Activated CD4-positive, alpha-beta T cell treated with anti-CD3 and anti-CD28 coated beads for 36 hours (primary cell): ENCODE measurements at regions not wholly inside any gene's neighbourhood (a gene's known extent, or its start where the extent isn't known, plus 50 kb on each side); places are given as distances from the start of the nearest gene placed in this dataset.

Source experiments
- ATAC-seq: fragments of 200-7000 bp; cut with Tn5 transposase; one replicate; pipeline ENCODE4 v1.10.0; 2021; ENCODE audit warnings: mild to moderate bottlenecking, moderate library complexity
- CTCF ChIA-PET: fragments of 350-600 bp; sonication (Branson Sonifier 250); formaldehyde crosslinking; loops from one replicate; lab custom pipeline; 2021; ENCODE audit warnings: antibody characterized with exemption; lab: Charles Lee
- POLR2A ChIA-PET: fragments of 350-600 bp; sonication (Branson Sonifier 250); formaldehyde crosslinking; loops from one replicate; lab custom pipeline; 2021; ENCODE audit warnings: antibody characterized with exemption, inconsistent platforms; lab: Charles Lee
- DNase-seq: peaks from one replicate; pipeline ENCODE4 v3.0.0-alpha.2; 2020
- H3K27ac Mint-ChIP-seq: one replicate; pipeline ENCODE4 v1.8.0; 2021; ENCODE audit warnings: mixed read lengths
- H3K27me3 Mint-ChIP-seq: one replicate; pipeline ENCODE4 v1.8.0; 2021; ENCODE audit warnings: mixed read lengths
- H3K36me3 Mint-ChIP-seq: one replicate; pipeline ENCODE4 v1.8.0; 2021; ENCODE audit warnings: low read depth, mixed read lengths
- H3K4me1 Mint-ChIP-seq: one replicate; pipeline ENCODE4 v1.8.0; 2021; ENCODE audit warnings: mixed read lengths
- H3K4me3 Mint-ChIP-seq: one replicate; pipeline ENCODE4 v1.8.0; 2021; ENCODE audit warnings: mild to moderate bottlenecking, moderate library complexity, mixed read lengths
- H3K9me3 Mint-ChIP-seq: one replicate; pipeline ENCODE4 v1.8.0; 2021; ENCODE audit warnings: low read depth, mixed read lengths
- intact Hi-C, 2 experiments: fragments of 100-400 bp; cut with DNase I in 1 of 2; cut with micrococcal nuclease in 1 of 2; formaldehyde crosslinking; loops; one replicate each; pipeline versions ENCODE4 v1.14.2 to v1.15.1; 2022 to 2024; cut with DNase I, micrococcal nuclease

DNA sequence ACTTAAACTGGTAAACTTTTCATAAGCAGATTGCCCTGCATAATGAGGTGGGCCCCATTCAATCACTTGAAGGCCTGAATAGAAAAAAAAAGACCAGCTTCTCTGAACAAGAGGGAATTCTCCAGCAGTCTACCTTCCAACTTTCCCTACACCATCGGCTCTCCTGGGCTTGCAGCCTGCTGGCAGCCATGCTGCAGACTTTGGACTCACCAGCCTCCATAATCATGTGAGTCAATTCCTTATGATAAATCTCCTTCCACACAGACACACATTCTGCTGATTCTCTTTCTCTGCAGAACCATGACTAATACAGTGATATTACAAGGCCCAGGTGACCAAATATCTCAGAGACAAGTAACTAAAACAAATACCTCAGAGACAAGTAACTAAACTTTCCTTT, 113.8 kb upstream of the WDR17 start:
- DNase-seq (no peak), ATAC-seq (no peak)
- no peak overlapping the region for H3K4me3 Mint-ChIP-seq
- H3K27ac Mint-ChIP-seq = no peak overlapping the region
- H3K27me3 Mint-ChIP-seq = no peaks in the 10 kb centered on the region
- H3K4me1 Mint-ChIP-seq = no peaks in the 10 kb centered on the region
- POLR2A ChIA-PET = no interaction called here
- intact Hi-C loops = no loop called here
- no peaks in the 10 kb centered on the region for H3K36me3 Mint-ChIP-seq
- no peaks in the 10 kb centered on the region for H3K9me3 Mint-ChIP-seq
- CTCF ChIA-PET = interaction anchor here (0.5 to 0.7 kb wide), 2 partner anchors 56 to 791 kb away, joined by 3 read pairs; no protein-coding TSS in a partner anchor

DNA sequence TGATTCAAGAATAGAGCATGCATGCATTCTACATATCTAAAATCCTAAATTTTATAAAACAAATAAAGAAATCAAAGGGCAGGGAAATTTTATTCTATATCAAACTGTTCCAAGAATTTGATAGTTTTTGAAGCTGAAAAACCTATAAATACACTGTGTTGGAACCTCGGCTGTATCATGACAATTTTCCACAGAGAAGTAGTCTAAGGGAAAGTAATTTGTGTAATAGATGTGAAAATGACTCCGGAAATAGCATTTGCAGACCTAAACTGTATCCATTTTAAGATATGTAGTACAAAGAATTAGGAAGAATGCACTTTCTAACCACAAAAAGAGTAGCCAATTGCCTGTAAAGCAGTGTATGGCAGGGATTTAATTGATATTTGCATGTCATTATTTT, 112.5 kb upstream of the WDR17 start:
- ATAC-seq (no peak), DNase-seq (no peak)
- Mint-ChIP-seq H3K4me3 (no peak overlapping the region), H3K4me1 (no peaks in the 10 kb centered on the region), H3K36me3 (no peaks in the 10 kb centered on the region), H3K27ac (no peak overlapping the region), H3K9me3 (no peaks in the 10 kb centered on the region), H3K27me3 (peaks cover 3% of the 10 kb centered on the region)
- CTCF ChIA-PET = no interaction called here
- POLR2A ChIA-PET = no interaction called here
- intact Hi-C loops = no loop called here

DNA sequence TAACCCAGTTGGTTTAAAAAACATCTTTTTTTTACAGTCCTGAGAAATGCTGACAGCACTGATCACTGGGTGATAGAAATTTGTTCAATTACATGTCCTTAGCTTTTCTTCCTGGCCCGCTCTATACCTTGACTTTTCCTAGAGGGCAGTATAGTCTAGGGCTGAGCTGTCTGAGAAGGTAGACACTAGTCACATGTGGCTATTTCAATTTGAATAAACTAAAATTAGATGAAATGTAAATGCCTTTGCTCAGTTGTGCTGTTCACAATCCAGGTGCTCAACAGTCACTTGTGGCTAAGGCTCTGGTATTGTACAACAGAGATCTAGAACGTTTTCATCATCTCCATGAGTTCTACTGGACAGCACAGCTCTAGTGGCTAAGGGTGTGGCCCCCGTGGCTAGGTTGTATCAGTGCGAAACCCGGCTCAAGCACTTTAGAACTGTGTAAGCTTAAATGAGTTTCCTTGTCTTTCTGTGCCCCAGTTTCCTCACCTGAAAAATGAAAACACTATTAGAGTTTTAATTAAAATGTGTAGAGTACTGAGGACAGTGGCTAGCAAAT, 111.6 kb upstream of the WDR17 start:
- Mint-ChIP-seq H3K9me3 (no peaks in the 10 kb centered on the region), H3K4me1 (no peaks in the 10 kb centered on the region), H3K4me3 (no peak overlapping the region), H3K36me3 (no peaks in the 10 kb centered on the region), H3K27ac (no peak overlapping the region), H3K27me3 (peaks cover 4% of the 10 kb centered on the region)
- intact Hi-C loops = no loop called here
- POLR2A ChIA-PET = no interaction called here
- ATAC-seq = peak; percentile 53
- no peak for DNase-seq
- CTCF ChIA-PET = interaction anchor here (0.6 to 1.3 kb wide), 3 partner anchors 27 to 387 kb away, joined by 3 to 4 read pairs (median 3); no protein-coding TSS in a partner anchor

DNA sequence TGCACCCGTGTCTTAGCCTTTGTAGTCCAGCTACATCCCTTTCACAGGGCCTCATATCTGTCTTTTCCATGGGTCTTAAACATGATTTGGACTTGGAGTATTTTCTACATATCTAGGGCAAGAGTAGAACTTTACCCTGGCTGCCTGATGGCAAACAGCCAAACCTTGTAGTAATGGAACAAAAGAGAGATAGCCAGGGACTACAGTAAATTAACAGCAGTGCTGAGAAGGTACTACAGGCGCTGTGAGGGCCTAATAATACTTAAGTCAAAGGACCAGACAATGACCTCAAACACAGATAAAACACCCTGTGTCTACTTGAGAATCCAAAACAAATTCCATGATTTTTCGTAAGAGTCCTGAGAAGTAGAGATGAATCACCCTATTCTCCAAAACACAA, 111.0 kb upstream of the WDR17 start:
- no peaks in the 10 kb centered on the region for H3K9me3 Mint-ChIP-seq
- no peak for ATAC-seq
- POLR2A ChIA-PET = no interaction called here
- H3K27me3 Mint-ChIP-seq = peaks cover 7% of the 10 kb centered on the region
- CTCF ChIA-PET = interaction anchor here (1.3 kb wide), 1 partner anchor 386 kb away, joined by 4 read pairs; no protein-coding TSS in a partner anchor
- intact Hi-C loops = no loop called here
- no peak overlapping the region for H3K27ac Mint-ChIP-seq
- no peaks in the 10 kb centered on the region for H3K4me1 Mint-ChIP-seq
- no peak overlapping the region for H3K4me3 Mint-ChIP-seq
- DNase-seq = no peak
- no peaks in the 10 kb centered on the region for H3K36me3 Mint-ChIP-seq

DNA sequence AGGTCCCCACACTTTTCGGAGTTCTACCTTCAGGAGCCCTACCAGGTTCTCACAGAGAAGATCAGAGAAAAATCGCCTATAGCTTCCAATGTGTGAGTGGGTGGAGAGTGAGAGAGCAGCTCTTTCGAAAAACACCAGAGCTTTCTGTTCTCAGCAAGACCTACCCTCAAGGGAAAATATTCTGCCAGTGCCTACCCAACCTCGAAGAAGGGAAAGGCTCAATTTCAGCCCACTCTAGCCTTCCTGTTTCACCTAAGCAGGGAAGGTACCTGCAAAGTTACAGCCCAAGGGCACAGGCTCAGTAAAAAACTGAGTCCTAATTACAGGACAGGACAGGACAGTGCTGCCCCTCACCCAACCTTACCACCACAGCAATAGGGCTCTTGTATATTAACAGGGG, 104.0 kb upstream of the WDR17 start:
- ChIA-PET CTCF (interaction anchor here (1.1 kb wide), 1 partner anchor 27 kb away, joined by 3 read pairs; no protein-coding TSS in a partner anchor), POLR2A (no interaction called here)
- Mint-ChIP-seq H3K36me3 (no peaks in the 10 kb centered on the region), H3K27me3 (peaks cover 10% of the 10 kb centered on the region), H3K27ac (no peak overlapping the region), H3K4me1 (no peaks in the 10 kb centered on the region), H3K9me3 (no peaks in the 10 kb centered on the region), H3K4me3 (no peak overlapping the region)
- DNase-seq (no peak), ATAC-seq (no peak)
- intact Hi-C loops = no loop called here

DNA sequence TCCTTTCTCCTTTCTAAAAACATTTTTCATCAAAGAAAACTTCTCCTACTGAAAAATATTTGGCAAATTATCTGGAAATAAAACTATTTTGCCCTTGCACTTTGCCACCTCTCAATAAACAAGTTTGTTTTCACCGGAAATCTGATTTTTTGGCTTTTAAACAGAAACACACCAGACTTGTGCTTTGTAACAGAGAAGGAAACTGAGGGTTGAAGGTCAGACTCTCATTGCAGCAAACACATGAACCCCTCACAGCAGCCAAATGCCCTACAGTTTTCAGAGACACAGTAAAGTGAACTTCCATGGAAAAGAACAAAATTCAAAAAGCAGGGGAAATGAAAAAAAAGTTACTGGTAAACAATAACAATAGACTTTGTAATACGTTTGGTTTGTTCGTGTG, 95.6 kb upstream of the WDR17 start:
- POLR2A ChIA-PET = no interaction called here

DNA sequence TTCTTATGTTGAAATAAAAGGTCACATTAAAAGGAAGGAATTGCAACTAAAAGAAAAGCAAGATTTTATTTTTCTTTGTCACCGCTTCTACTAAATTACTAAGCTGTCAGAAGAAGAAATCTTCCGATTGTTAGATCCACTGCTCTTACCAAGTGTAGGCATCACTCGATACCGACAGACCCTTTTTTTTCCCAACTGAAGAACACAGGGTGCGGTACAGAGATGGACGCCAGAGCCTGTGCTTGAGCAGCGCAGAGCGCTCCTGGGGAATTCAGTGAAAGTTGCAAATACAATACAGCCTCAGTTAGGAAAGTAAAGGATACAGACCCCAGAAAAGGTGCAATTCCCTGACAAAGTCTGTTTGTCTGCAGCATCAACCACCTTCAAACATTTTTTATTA, 94.9 kb upstream of the WDR17 start:
- POLR2A ChIA-PET = no interaction called here
- intact Hi-C loops = no loop called here
- Mint-ChIP-seq H3K9me3 (peaks cover 3% of the 10 kb centered on the region), H3K27me3 (peaks cover 9% of the 10 kb centered on the region), H3K27ac (no peak overlapping the region), H3K4me3 (no peak overlapping the region), H3K36me3 (no peaks in the 10 kb centered on the region), H3K4me1 (no peaks in the 10 kb centered on the region)
- CTCF ChIA-PET = interaction anchor here (0.5 kb wide), 1 partner anchor 140 kb away, joined by 3 read pairs; no protein-coding TSS in a partner anchor
- no peak for ATAC-seq
- no peak for DNase-seq

More for the DNA sequence above, 95.6 kb upstream of the WDR17 start:
- DNase-seq (no peak), ATAC-seq (no peak)
- peaks cover 9% of the 10 kb centered on the region for H3K27me3 Mint-ChIP-seq
- H3K27ac Mint-ChIP-seq = no peak overlapping the region
- no peaks in the 10 kb centered on the region for H3K36me3 Mint-ChIP-seq
- intact Hi-C loops = no loop called here
- peaks cover 3% of the 10 kb centered on the region for H3K9me3 Mint-ChIP-seq
- CTCF ChIA-PET = no interaction called here
- H3K4me3 Mint-ChIP-seq = no peak overlapping the region
- no peaks in the 10 kb centered on the region for H3K4me1 Mint-ChIP-seq

DNA sequence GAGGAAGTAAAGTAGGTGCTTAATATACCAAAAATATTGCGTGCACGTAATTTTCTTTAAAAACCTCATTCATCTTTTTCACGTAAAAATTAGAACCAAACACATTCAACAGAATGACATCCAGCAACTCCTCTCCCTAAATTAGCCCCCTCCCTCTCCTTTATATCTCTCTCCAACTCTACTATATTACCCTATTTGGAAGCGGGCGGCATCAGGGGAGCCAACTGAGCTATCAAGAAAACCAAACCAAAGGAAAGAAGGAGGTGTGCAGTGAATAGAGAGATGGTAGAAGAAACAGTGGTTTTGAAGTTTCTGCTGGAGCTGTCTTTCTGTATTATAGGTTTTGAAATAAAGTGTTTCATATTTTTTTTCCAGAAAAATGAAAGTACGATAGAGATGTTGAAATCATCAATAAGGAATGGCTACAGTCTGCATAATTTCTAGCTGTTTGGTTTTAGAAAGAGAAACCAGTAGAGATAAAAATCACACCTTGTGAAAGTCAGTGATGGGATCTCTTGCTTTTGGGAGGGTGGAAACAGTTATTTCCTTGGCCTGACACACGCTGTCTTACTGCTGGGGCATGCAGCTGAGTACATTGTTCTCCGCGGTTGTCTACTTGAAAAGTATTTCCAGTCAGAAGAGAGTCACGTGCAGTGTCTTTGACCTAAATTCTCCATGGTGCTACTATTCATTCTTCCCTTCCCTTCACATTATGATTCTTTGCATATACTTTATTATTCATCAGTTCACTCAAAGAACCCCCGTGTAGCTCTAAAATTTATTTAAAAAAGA, 94.1 kb upstream of the WDR17 start:
- H3K4me1 Mint-ChIP-seq = no peaks in the 10 kb centered on the region
- no peak overlapping the region for H3K4me3 Mint-ChIP-seq
- intact Hi-C loops = no loop called here
- ATAC-seq = no peak
- CTCF ChIA-PET = no interaction called here
- peaks cover 9% of the 10 kb centered on the region for H3K27me3 Mint-ChIP-seq
- no peak for DNase-seq
- H3K27ac Mint-ChIP-seq = no peak overlapping the region
- peaks cover 3% of the 10 kb centered on the region for H3K9me3 Mint-ChIP-seq
- POLR2A ChIA-PET = no interaction called here
- no peaks in the 10 kb centered on the region for H3K36me3 Mint-ChIP-seq

DNA sequence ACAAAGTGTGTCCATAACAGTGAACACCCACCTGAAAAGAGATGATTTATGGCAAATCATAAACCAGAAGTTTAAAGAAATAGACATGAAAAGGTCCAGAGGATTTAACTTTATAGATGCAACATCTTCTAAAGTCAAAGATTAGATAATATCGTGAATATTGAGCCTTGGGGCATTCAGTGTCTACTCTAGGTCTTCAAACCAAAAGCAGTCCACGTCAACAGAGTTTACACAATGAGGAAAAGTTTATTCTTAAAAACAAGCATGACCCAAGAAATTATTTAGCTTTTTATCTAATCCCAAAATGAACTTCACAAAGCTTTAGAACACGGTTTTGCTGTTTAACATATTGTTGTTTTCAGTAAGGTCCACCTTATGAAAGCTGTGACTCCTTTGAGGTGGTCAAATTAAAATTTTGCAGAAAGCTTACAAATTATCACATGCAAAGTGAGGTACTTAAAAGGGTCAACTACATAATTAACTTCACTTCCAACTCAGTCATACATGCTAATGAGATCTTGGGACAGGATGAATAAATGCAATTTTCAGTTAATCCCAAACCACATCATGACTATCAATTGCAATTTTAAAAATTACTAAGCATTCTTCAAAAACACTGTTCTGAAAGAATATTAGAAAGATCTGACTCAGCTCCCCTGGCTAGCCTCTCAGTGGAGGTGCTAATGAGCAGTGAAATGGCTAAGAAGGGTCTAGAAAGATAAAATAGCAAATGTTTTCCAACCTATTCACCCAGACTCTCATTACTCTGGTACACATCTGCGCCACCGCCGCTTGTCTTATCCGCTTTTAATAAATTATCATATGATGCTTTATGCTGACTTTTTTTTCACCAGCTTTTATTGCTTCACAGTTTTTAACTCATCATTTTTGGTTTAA, 92.4 kb upstream of the WDR17 start:
- Mint-ChIP-seq H3K36me3 (no peaks in the 10 kb centered on the region), H3K4me3 (no peak overlapping the region), H3K27ac (no peak overlapping the region), H3K27me3 (peaks cover 4% of the 10 kb centered on the region), H3K4me1 (no peaks in the 10 kb centered on the region), H3K9me3 (no peaks in the 10 kb centered on the region)
- ChIA-PET POLR2A (no interaction called here), CTCF (no interaction called here)
- no peak for ATAC-seq
- intact Hi-C loops = no loop called here
- no peak for DNase-seq

DNA sequence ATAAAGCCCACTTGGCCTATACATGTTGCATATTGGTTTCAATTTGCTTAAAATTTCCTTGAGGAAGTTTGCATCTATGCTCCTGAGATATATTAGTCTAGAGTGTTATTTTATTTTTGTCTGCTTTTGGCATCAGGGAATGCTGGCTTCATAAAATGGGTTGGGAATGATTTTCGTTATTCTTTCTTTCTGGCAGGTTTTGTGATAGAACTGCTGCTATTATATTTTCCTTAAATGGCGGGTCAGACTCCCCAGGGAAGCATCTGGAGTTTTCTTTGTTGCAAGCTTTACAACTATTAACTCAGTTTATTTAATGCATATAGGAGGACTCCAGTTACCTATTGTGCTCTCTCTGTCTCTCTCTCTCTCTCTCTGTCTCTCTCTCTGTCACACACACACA, 82.0 kb upstream of the WDR17 start:
- Mint-ChIP-seq H3K27ac (no peak overlapping the region), H3K9me3 (no peaks in the 10 kb centered on the region), H3K36me3 (no peaks in the 10 kb centered on the region), H3K27me3 (peaks cover 4% of the 10 kb centered on the region), H3K4me3 (no peak overlapping the region), H3K4me1 (no peaks in the 10 kb centered on the region)
- no peak for DNase-seq
- POLR2A ChIA-PET = no interaction called here
- ATAC-seq = no peak
- intact Hi-C loops = no loop called here
- CTCF ChIA-PET = interaction anchor here (0.7 kb wide), 1 partner anchor 1903 kb away, joined by 3 read pairs; no protein-coding TSS in a partner anchor

DNA sequence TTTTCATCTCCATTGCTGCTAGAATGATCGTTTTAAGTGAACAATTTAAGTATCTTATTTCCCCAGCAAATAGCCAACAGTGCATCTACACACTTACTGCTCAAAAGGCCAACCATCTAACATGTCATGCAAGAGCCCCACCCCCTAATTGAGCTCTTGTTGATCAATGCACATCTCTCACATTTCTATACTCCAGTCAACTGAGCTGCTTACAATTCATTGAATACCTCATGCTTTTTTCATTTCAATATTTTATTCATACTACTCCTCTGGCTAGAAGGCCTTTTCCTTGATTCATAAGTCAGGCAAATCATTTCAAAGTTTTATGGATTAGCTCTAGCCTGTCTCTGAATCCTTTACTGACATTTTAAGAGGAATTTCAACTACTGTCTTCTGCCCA, 79.0 kb upstream of the WDR17 start:
- no peak overlapping the region for H3K4me3 Mint-ChIP-seq
- ATAC-seq = no peak
- H3K27me3 Mint-ChIP-seq = peaks cover 4% of the 10 kb centered on the region
- ChIA-PET POLR2A (no interaction called here), CTCF (no interaction called here)
- H3K9me3 Mint-ChIP-seq = no peaks in the 10 kb centered on the region
- H3K27ac Mint-ChIP-seq = no peak overlapping the region
- intact Hi-C loops = no loop called here
- DNase-seq = no peak
- H3K4me1 Mint-ChIP-seq = no peaks in the 10 kb centered on the region
- H3K36me3 Mint-ChIP-seq = no peaks in the 10 kb centered on the region
